ACC112 (cell line): ENCODE measurements at regions not wholly inside any gene's neighbourhood (a gene's known extent, or its start where the extent isn't known, plus 50 kb on each side); places are given as distances from the start of the nearest gene placed in this dataset.

Source experiments
- H2AFZ ChIP-seq: fragments of 200-600 bp; sonication (generic); one replicate; pipeline ENCODE4 v1.6.0; 2017; ENCODE audit warnings: antibody characterized with exemption, low read length; ENCODE audit not compliant: unreplicated experiment
- H3K27ac ChIP-seq: fragments of 200-600 bp; sonication (generic); 2 replicates; pipeline ENCODE4 v1.5.1; 2014; ENCODE audit warnings: low read depth, mild to moderate bottlenecking, antibody characterized with exemption, low read length, moderate library complexity
- H3K27me3 ChIP-seq: fragments of 200-600 bp; sonication (generic); 2 replicates; pipeline ENCODE4 v1.6.1; 2014; ENCODE audit warnings: mild to moderate bottlenecking, antibody characterized with exemption, low read length, moderate library complexity, mixed read lengths; ENCODE audit not compliant: insufficient read depth
- H3K36me3 ChIP-seq: fragments of 200-600 bp; sonication (generic); 2 replicates; pipeline ENCODE4 v1.6.1; 2016; ENCODE audit warnings: mild to moderate bottlenecking, antibody characterized with exemption, low read length, moderate library complexity, mixed read lengths; ENCODE audit not compliant: insufficient read depth
- H3K4me1 ChIP-seq: fragments of 200-600 bp; sonication (generic); one replicate; pipeline ENCODE4 v1.6.1; 2016; ENCODE audit warnings: low read length, mixed read lengths; ENCODE audit not compliant: insufficient read depth, unreplicated experiment, control insufficient read depth
- H3K4me3 ChIP-seq: fragments of 200-600 bp; sonication (generic); 2 replicates; pipeline ENCODE4 v1.5.1; 2014; ENCODE audit warnings: mild to moderate bottlenecking, low read depth, low read length
- H3K79me2 ChIP-seq: fragments of 200-600 bp; sonication (generic); one replicate; pipeline ENCODE4 v1.6.0; 2016; ENCODE audit warnings: low read length; ENCODE audit not compliant: control insufficient read depth, unreplicated experiment, insufficient read depth

- Histone ChIP-seq H3K4me1 (no peaks in the 10 kb centered on the region), H3K27ac (no peak overlapping the region), H3K79me2 (no peaks in the 10 kb centered on the region), H3K4me3 (no peak overlapping the region), H2AFZ (no peak overlapping the region), H3K27me3 (no peaks in the 10 kb centered on the region), H3K36me3 (no peaks in the 10 kb centered on the region)
These were observed 88.2 kb upstream of the ARGLU1 start for GRCh38 chr13:106656186-106656585.

GRCh38 chr13:106651442-106651841, 83.5 kb upstream of the ARGLU1 start:
- no peak overlapping the region for H3K27ac ChIP-seq
- no peaks in the 10 kb centered on the region for H3K4me1 ChIP-seq
- no peaks in the 10 kb centered on the region for H3K79me2 ChIP-seq
- no peak overlapping the region for H3K4me3 ChIP-seq
- no peak overlapping the region for H2AFZ ChIP-seq
- H3K27me3 ChIP-seq: no peaks in the 10 kb centered on the region
- H3K36me3 ChIP-seq: no peaks in the 10 kb centered on the region

- Histone ChIP-seq H3K27ac (no peak overlapping the region), H3K4me1 (no peaks in the 10 kb centered on the region), H2AFZ (no peak overlapping the region)
These were observed 82.8 kb upstream of the ARGLU1 start for GRCh38 chr13:106650690-106651205.

GRCh38 chr13:106649495-106649894, 81.6 kb upstream of the ARGLU1 start:
- no peaks in the 10 kb centered on the region for H3K79me2 ChIP-seq
- no peak overlapping the region for H3K4me3 ChIP-seq
- no peaks in the 10 kb centered on the region for H3K36me3 ChIP-seq
- no peaks in the 10 kb centered on the region for H3K4me1 ChIP-seq
- H3K27me3 ChIP-seq: no peaks in the 10 kb centered on the region
- no peak overlapping the region for H2AFZ ChIP-seq
- no peak overlapping the region for H3K27ac ChIP-seq

More at GRCh38 chr13:106650690-106651205, 82.8 kb upstream of the ARGLU1 start:
- no peaks in the 10 kb centered on the region for H3K79me2 ChIP-seq
- H3K4me3 ChIP-seq: no peak overlapping the region
- no peaks in the 10 kb centered on the region for H3K27me3 ChIP-seq
- H3K36me3 ChIP-seq: no peaks in the 10 kb centered on the region

- Histone ChIP-seq H3K27me3 (peaks cover 10% of the 10 kb centered on the region; the same call in 1 of the 2 replicates), H3K27ac (no peak overlapping the region), H3K36me3 (no peaks in the 10 kb centered on the region), H3K79me2 (no peaks in the 10 kb centered on the region), H3K4me3 (no peak overlapping the region), H3K4me1 (no peaks in the 10 kb centered on the region), H2AFZ (no peak overlapping the region)
These were observed 72.6 kb upstream of the ARGLU1 start for GRCh38 chr13:106640515-106640914.

- no peak overlapping the region for H3K27ac ChIP-seq
- H3K79me2 ChIP-seq: no peaks in the 10 kb centered on the region
- H3K4me1 ChIP-seq: no peaks in the 10 kb centered on the region
- H3K4me3 ChIP-seq: no peak overlapping the region
- peaks cover 25% of the 10 kb centered on the region for H3K27me3 ChIP-seq
- no peak overlapping the region for H2AFZ ChIP-seq
- no peaks in the 10 kb centered on the region for H3K36me3 ChIP-seq
These were observed 69.6 kb upstream of the ARGLU1 start for GRCh38 chr13:106637519-106637918.

GRCh38 chr13:106636492-106636891, 68.6 kb upstream of the ARGLU1 start:
- Histone ChIP-seq H3K27ac (no peak overlapping the region), H3K79me2 (no peaks in the 10 kb centered on the region), H3K4me1 (no peaks in the 10 kb centered on the region), H2AFZ (no peak overlapping the region), H3K4me3 (no peak overlapping the region), H3K27me3 (peaks cover 25% of the 10 kb centered on the region), H3K36me3 (no peaks in the 10 kb centered on the region)

GRCh38 chr13:106635616-106636015, 67.7 kb upstream of the ARGLU1 start:
- no peaks in the 10 kb centered on the region for H3K4me1 ChIP-seq
- no peak overlapping the region for H3K27ac ChIP-seq
- H3K79me2 ChIP-seq: no peaks in the 10 kb centered on the region
- H2AFZ ChIP-seq: no peak overlapping the region
- H3K27me3 ChIP-seq: peaks cover 28% of the 10 kb centered on the region
- H3K36me3 ChIP-seq: no peaks in the 10 kb centered on the region
- no peak overlapping the region for H3K4me3 ChIP-seq

GRCh38 chr13:106633321-106633720, 65.4 kb upstream of the ARGLU1 start:
- Histone ChIP-seq H3K27ac (no peak overlapping the region), H3K36me3 (no peaks in the 10 kb centered on the region), H3K4me3 (no peak overlapping the region), H3K79me2 (no peaks in the 10 kb centered on the region), H2AFZ (no peak overlapping the region), H3K27me3 (peaks cover 49% of the 10 kb centered on the region), H3K4me1 (no peaks in the 10 kb centered on the region)

GRCh38 chr13:106630650-106631049, 62.7 kb upstream of the ARGLU1 start:
- H2AFZ ChIP-seq: no peak overlapping the region

GRCh38 chr13:106630162-106630561, 62.2 kb upstream of the ARGLU1 start:
- no peaks in the 10 kb centered on the region for H3K4me1 ChIP-seq
- peaks cover 60% of the 10 kb centered on the region for H3K27me3 ChIP-seq
- H3K79me2 ChIP-seq: no peaks in the 10 kb centered on the region
- no peak overlapping the region for H3K4me3 ChIP-seq
- H3K36me3 ChIP-seq: no peaks in the 10 kb centered on the region
- H2AFZ ChIP-seq: no peak overlapping the region
- H3K27ac ChIP-seq: no peak overlapping the region

More at GRCh38 chr13:106630650-106631049, 62.7 kb upstream of the ARGLU1 start:
- Histone ChIP-seq H3K79me2 (no peaks in the 10 kb centered on the region), H3K27me3 (peaks cover 55% of the 10 kb centered on the region), H3K4me1 (no peaks in the 10 kb centered on the region), H3K27ac (no peak overlapping the region), H3K36me3 (no peaks in the 10 kb centered on the region), H3K4me3 (no peak overlapping the region)
